Fibroblast of the aortic adventitia (primary cell): ENCODE measurements at regions not wholly inside any gene's neighbourhood (a gene's known extent, or its start where the extent isn't known, plus 50 kb on each side); places are given as distances from the start of the nearest gene placed in this dataset.

ENCODE experiments used
- DNase-seq: peaks from one replicate; pipeline ENCODE4 v3.0.0-alpha.2; 2010; ENCODE audit warnings: low read depth
- H3K4me3 ChIP-seq: 2 replicates; pipeline ENCODE4 v1.5.1; 2011; ENCODE audit warnings: low read depth, mild to moderate bottlenecking, control low read depth, low read length, moderate library complexity
- CTCF ChIP-seq: IDR thresholded peaks from 2 replicates; pipeline ENCODE4 v1.5.1; 2011; ENCODE audit warnings: mild to moderate bottlenecking, low read length, control low read depth, inconsistent platforms; ENCODE audit not compliant: insufficient read depth

- DNase-seq = no peak
- TF ChIP-seq CTCF = no peak
- H3K4me3 ChIP-seq = no peak overlapping the region
These were observed 593.1 kb upstream of the NECTIN3 start for GRCh38 chr3:110478377-110479054.

- no peak for DNase-seq
- H3K4me3 ChIP-seq = no peak overlapping the region
- TF ChIP-seq CTCF = no peak
These were observed 591.9 kb upstream of the NECTIN3 start for GRCh38 chr3:110479731-110480130.

- DNase-seq = no peak
- no peak overlapping the region for H3K4me3 ChIP-seq
- no peak for TF ChIP-seq CTCF
These were observed 586.2 kb upstream of the NECTIN3 start for GRCh38 chr3:110485389-110485788.

- DNase-seq = no peak
- no peak overlapping the region for H3K4me3 ChIP-seq
- TF ChIP-seq CTCF = no peak
These were observed 583.8 kb upstream of the NECTIN3 start for GRCh38 chr3:110487840-110488239.

DNA sequence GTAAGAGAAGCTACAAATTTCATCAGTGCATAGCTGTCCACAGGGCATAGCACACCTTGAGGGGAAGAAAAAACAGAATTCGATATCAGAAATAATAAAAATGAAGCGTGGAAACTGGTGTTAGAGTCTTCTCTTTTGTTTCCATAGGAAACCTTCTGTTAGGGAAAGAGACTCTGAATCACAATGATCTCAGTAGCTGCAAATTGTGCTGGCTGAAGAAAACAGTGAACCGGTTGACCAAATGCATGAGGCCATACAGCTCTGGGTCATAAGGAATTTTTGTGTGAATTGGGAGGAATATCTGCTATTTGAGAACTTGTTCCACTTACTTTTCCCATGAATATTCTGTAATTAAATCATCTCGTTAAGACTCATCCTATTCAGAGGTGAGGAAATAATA, 580.2 kb upstream of the NECTIN3 start:
- no peak for TF ChIP-seq CTCF
- no peak for DNase-seq
- H3K4me3 ChIP-seq = no peak overlapping the region

- H3K4me3 ChIP-seq = no peak overlapping the region
- no peak for DNase-seq
- TF ChIP-seq CTCF = no peak
These were observed 578.7 kb upstream of the NECTIN3 start for GRCh38 chr3:110492876-110493275.
